GM23338 (cell line): ENCODE measurements at regions not wholly inside any gene's neighbourhood (a gene's known extent, or its start where the extent isn't known, plus 50 kb on each side); places are given as distances from the start of the nearest gene placed in this dataset.

Experiments
- CTCF ChIP-seq, 2 experiments: fragments of 200-600 bp in 1 of 2; sonication (generic) in 1 of 2; conservative IDR thresholded peaks; 2 replicates each; pipeline versions ENCODE4 v1.5.1 to v1.6.1; 2016 to 2017; ENCODE audit warnings: antibody characterized with exemption in 2 of 2, low read depth in 2 of 2, mild to moderate bottlenecking in 2 of 2, moderate library complexity in 1 of 2
- EZH2 ChIP-seq: fragments of 200-600 bp; sonication (generic); IDR thresholded peaks from one replicate; pipeline ENCODE4 v1.8.0; 2017; ENCODE audit warnings: antibody characterized with exemption, mild to moderate bottlenecking, low read depth; ENCODE audit not compliant: unreplicated experiment
- POLR2AphosphoS5 ChIP-seq: IDR thresholded peaks from 2 replicates; pipeline ENCODE4 v1.6.1; 2016; ENCODE audit warnings: antibody characterized with exemption, low read depth

- TF ChIP-seq EZH2: no peak
- no peak for TF ChIP-seq POLR2AphosphoS5
- no peak for TF ChIP-seq CTCF (conservative IDR thresholded peaks at IDR 0.05; ENCODE audit: low read depth in 2 of 2)
Measured at GRCh38 chr4:26174027-26174426, 146.8 kb upstream of the RBPJ start.
